Stimulated activated CD8-positive, alpha-beta memory T cell treated with anti-CD3 and anti-CD28 coated beads, Interleukin-15, amount 100 ng/mL, for 4 hours (primary cell): ENCODE measurements at regions not wholly inside any gene's neighbourhood (a gene's known extent, or its start where the extent isn't known, plus 50 kb on each side); places are given as distances from the start of the nearest gene placed in this dataset.
"Not testable (repeated sequence)": the region's sequence is repeated elsewhere in the genome, so short reads cannot be mapped to it uniquely, and the experiment has no call there.

Source experiments
- DNase-seq, 2 donors: peaks; one replicate each; pipeline ENCODE4 v3.0.0-alpha.2; 2020; ENCODE audit warnings: low read depth in 2 of 2

- DNase-seq, result no peak
Observed at GRCh38 chr4:66284991-66285451, 614.7 kb upstream of the EPHA5 start.

GRCh38 chr4:66279084-66279483, 608.8 kb upstream of the EPHA5 start:
- no peak for DNase-seq

GRCh38 chr4:66275411-66276038, 605.2 kb upstream of the EPHA5 start:
- no peak for DNase-seq

- DNase-seq, result no peak
Observed at GRCh38 chr4:66273110-66273509, 602.8 kb upstream of the EPHA5 start.

- DNase-seq, result not testable (repeated sequence)
Observed at GRCh38 chr4:66270356-66270755, 600.1 kb upstream of the EPHA5 start.

- DNase-seq, result not testable (repeated sequence)
Observed at GRCh38 chr4:66266554-66266953, 596.3 kb upstream of the EPHA5 start.

- DNase-seq, result no peak
Observed at GRCh38 chr4:66266035-66266434, 595.7 kb upstream of the EPHA5 start.

- DNase-seq, result no peak
Observed at GRCh38 chr4:66252291-66252690, 582.0 kb upstream of the EPHA5 start.

- no peak for DNase-seq
Observed at GRCh38 chr4:66246643-66247042, 576.4 kb upstream of the EPHA5 start.

- no peak for DNase-seq
Observed at GRCh38 chr4:66235876-66236275, 565.6 kb upstream of the EPHA5 start.

- no peak for DNase-seq
Observed at GRCh38 chr4:66229885-66230284, 559.6 kb upstream of the EPHA5 start.

GRCh38 chr4:66225539-66225938, 555.2 kb upstream of the EPHA5 start:
- DNase-seq, result no peak

- no peak for DNase-seq
Observed at GRCh38 chr4:66223068-66223703, 552.9 kb upstream of the EPHA5 start.

GRCh38 chr4:66219401-66219800, 549.1 kb upstream of the EPHA5 start:
- DNase-seq, result no peak

- no peak for DNase-seq
Observed at GRCh38 chr4:66216252-66216651, 546.0 kb upstream of the EPHA5 start.

- DNase-seq, result no peak
Observed at GRCh38 chr4:66212489-66212888, 542.2 kb upstream of the EPHA5 start.

- DNase-seq, result no peak
Observed at GRCh38 chr4:66204534-66205247, 534.4 kb upstream of the EPHA5 start.

GRCh38 chr4:66202870-66203269, 532.6 kb upstream of the EPHA5 start:
- DNase-seq, result no peak

GRCh38 chr4:66197451-66197850, 527.2 kb upstream of the EPHA5 start:
- no peak for DNase-seq

- no peak for DNase-seq
Observed at GRCh38 chr4:66193487-66193886, 523.2 kb upstream of the EPHA5 start.

- no peak for DNase-seq
Observed at GRCh38 chr4:66187175-66187720, 517.0 kb upstream of the EPHA5 start.

- DNase-seq, result no peak
Observed at GRCh38 chr4:66186095-66186494, 515.8 kb upstream of the EPHA5 start.

GRCh38 chr4:66182636-66183035, 512.3 kb upstream of the EPHA5 start:
- DNase-seq, result no peak
